ENCODE measurements at regions not wholly inside any gene's neighbourhood (a gene's known extent, or its start where the extent isn't known, plus 50 kb on each side); places are given as distances from the start of the nearest gene placed in this dataset.

GRCh38 chr17:71464241-71464640, 656.6 kb upstream of the SOX9 start:
- intact Hi-C loops (cut with DNase I) = no loop called here
- 74 to 84% (median 78%) methylated on average over 4 of the region's 4 CpGs for WGBS, 3 donors

GRCh38 chr17:71464751-71465150, 656.1 kb upstream of the SOX9 start:
- 28 to 71% (median 29%) methylated on average over 5 of the region's 5 CpGs for WGBS, 3 donors
- DNase-seq = no peak
- no peak overlapping the region for H3K27ac ChIP-seq
- no peak overlapping the region for H3K4me3 ChIP-seq
- intact Hi-C loops (cut with DNase I) = no loop called here
- H3K9me3 ChIP-seq = no peaks in the 10 kb centered on the region
- no peaks in the 10 kb centered on the region for H3K4me1 ChIP-seq (ENCODE audit: insufficient read depth)
- H3K36me3 ChIP-seq = no peaks in the 10 kb centered on the region
- TF ChIP-seq POLR2A (IDR thresholded peaks at IDR 0.05) = no peak
- TF ChIP-seq, protein P1, sequence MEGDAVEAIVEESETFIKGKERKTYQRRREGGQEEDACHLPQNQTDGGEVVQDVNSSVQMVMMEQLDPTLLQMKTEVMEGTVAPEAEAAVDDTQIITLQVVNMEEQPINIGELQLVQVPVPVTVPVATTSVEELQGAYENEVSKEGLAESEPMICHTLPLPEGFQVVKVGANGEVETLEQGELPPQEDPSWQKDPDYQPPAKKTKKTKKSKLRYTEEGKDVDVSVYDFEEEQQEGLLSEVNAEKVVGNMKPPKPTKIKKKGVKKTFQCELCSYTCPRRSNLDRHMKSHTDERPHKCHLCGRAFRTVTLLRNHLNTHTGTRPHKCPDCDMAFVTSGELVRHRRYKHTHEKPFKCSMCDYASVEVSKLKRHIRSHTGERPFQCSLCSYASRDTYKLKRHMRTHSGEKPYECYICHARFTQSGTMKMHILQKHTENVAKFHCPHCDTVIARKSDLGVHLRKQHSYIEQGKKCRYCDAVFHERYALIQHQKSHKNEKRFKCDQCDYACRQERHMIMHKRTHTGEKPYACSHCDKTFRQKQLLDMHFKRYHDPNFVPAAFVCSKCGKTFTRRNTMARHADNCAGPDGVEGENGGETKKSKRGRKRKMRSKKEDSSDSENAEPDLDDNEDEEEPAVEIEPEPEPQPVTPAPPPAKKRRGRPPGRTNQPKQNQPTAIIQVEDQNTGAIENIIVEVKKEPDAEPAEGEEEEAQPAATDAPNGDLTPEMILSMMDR (IDR thresholded peaks at IDR 0.05) = no peak
- no peak for TF ChIP-seq EP300 (IDR thresholded peaks at IDR 0.05)
- no peaks in the 10 kb centered on the region for H3K27me3 ChIP-seq

More at GRCh38 chr17:71464241-71464640, 656.6 kb upstream of the SOX9 start:
- Histone ChIP-seq H3K27me3 (no peaks in the 10 kb centered on the region), H3K9me3 (no peaks in the 10 kb centered on the region), H3K27ac (no peak overlapping the region), H3K4me3 (no peak overlapping the region), H3K4me1 (ENCODE audit: insufficient read depth) (no peaks in the 10 kb centered on the region), H3K36me3 (no peaks in the 10 kb centered on the region)
- no peak for TF ChIP-seq POLR2A (IDR thresholded peaks at IDR 0.05)
- TF ChIP-seq EP300 (IDR thresholded peaks at IDR 0.05) = no peak
- TF ChIP-seq, protein P1 (IDR thresholded peaks at IDR 0.05) = no peak
- DNase-seq = no peak

DNA sequence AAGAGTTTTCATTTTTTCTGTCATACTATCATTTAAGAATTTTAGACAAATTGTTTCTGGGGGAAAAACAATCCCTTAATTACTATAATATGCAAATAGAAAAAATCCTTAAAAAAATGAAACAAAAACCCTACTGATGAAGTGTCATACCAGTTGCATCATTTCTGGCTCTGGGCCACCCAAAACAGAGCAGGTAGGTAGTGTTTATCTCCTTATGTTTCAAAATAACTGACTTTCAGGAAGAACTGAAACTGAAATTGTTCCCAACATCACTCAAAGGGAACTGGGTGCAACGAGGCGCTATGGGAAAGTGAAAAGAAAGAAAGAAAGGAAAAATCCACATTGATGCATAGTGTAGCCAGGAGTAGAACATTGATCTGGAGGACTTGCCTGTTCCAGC, 653.1 kb upstream of the SOX9 start:
- no peak overlapping the region for H3K27ac ChIP-seq
- 84 to 85% (median 85%) methylated on average over 2 of the region's 2 CpGs for WGBS, 3 donors
- no peaks in the 10 kb centered on the region for H3K4me1 ChIP-seq (ENCODE audit: insufficient read depth)
- TF ChIP-seq, protein P1 (IDR thresholded peaks at IDR 0.05) = no peak
- TF ChIP-seq EP300 (IDR thresholded peaks at IDR 0.05) (no peak), POLR2A (IDR thresholded peaks at IDR 0.05) (no peak)
- H3K27me3 ChIP-seq = no peaks in the 10 kb centered on the region
- H3K4me3 ChIP-seq = no peak overlapping the region
- intact Hi-C loops (cut with DNase I) = no loop called here
- no peaks in the 10 kb centered on the region for H3K36me3 ChIP-seq
- DNase-seq = no peak
- H3K9me3 ChIP-seq = no peaks in the 10 kb centered on the region

DNA sequence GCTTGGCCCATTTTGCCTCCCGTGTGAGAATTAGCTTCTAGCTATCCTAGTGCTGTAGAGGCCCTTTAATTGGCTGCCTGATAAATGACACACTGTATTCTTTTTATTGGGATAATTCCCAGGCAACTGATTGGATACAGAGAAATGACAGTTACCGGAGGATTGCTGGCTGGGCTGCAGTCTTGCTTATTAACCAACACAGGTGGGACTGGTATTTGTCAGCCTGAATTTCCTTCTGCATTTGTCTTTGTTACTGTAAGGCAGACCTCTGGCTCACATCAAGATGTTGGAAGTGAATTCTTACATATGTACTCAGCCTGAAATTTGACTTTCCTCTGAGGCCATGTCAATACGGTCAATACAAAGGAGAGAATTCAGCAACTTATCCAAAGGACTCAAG, 650.8 kb upstream of the SOX9 start:
- Histone ChIP-seq H3K27ac (no peak overlapping the region), H3K36me3 (no peaks in the 10 kb centered on the region), H3K4me3 (no peak overlapping the region), H3K4me1 (ENCODE audit: insufficient read depth) (no peaks in the 10 kb centered on the region), H3K9me3 (no peaks in the 10 kb centered on the region), H3K27me3 (no peaks in the 10 kb centered on the region)
- intact Hi-C loops (cut with DNase I) = no loop called here
- TF ChIP-seq, protein P1 (IDR thresholded peaks at IDR 0.05) = no peak
- TF ChIP-seq POLR2A (IDR thresholded peaks at IDR 0.05) (no peak), EP300 (IDR thresholded peaks at IDR 0.05) (no peak)
- 82 to 88% (median 84%) methylated on average over 3 of the region's 3 CpGs for WGBS, 3 donors
- no peak for DNase-seq

Measured in ovary (tissue), 7 donors.